K562 (cell line): ENCODE measurements at regions not wholly inside any gene's neighbourhood (a gene's known extent, or its start where the extent isn't known, plus 50 kb on each side); places are given as distances from the start of the nearest gene placed in this dataset.

Source experiments
- ATAC-seq: fragments of 200-7000 bp; cut with Tn5 transposase; 3 replicates; pipeline ENCODE4 v1.9.1; 2020; ENCODE audit warnings: moderate library complexity
- BruUV-seq: library from RNA; stranded (reverse); fragments of 400-500 nt; replicated peaks from 2 replicates; lab custom pipeline; 2021; lab: Mats Ljungman, UMichigan
- CTCF ChIA-PET: fragments of 300-600 bp; formaldehyde crosslinking; extraction: SDS; loops from one replicate; lab custom pipeline; 2021; ENCODE audit warnings: low intra/inter-chr PET ratio; lab: Yijun Ruan, JAX
- POLR2A ChIA-PET: fragments of 300-600, 350-650 bp; sonication (Branson Sonifier 250); formaldehyde crosslinking; extraction: SDS; loops from one replicate; lab custom pipeline; 2021; ENCODE audit warnings: antibody characterized with exemption, inconsistent platforms; lab: Yijun Ruan, JAX
- DNase-seq, 4 experiments: peaks; one replicate each; pipeline versions ENCODE4 v3.0.0 to v3.0.0-alpha.2; 2011 to 2018; ENCODE audit warnings: low spot score in 3 of 4, mixed read lengths in 3 of 4; ENCODE audit errors: extremely low read depth in 1 of 4
- FAIRE-seq: peaks from 2 replicates; lab custom pipeline; 2011; peaks lifted over from hg19 to GRCh38; lab: Jason Lieb, UNC
- H2AFZ ChIP-seq: 2 replicates; pipeline ENCODE4 v1.6.0; 2011; ENCODE audit warnings: low read depth, low read length, control low read depth, inconsistent platforms
- H3K27ac ChIP-seq: fragments of 200-600 bp; 3 replicates; pipeline ENCODE4 v1.8.0; 2011; ENCODE audit warnings: low read depth, mild to moderate bottlenecking, control low read depth, inconsistent platforms, low read length, moderate library complexity, mixed read lengths; ENCODE audit errors: extremely low read depth
- H3K27me3 ChIP-seq, 2 experiments: fragments of 300-600 bp in 1 of 2; 2 replicates in 1 of 2; 3 replicates in 1 of 2; pipeline versions ENCODE4 v1.6.0 to v1.8.0; 2011; ENCODE audit warnings: inconsistent platforms in 2 of 2, low read length in 2 of 2, mild to moderate bottlenecking in 1 of 2, mixed read lengths in 1 of 2, moderate library complexity in 1 of 2; ENCODE audit not compliant: control insufficient read depth in 2 of 2, insufficient read depth in 2 of 2
- H3K36me3 ChIP-seq: fragments of 300-600 bp; 3 replicates; pipeline ENCODE4 v1.8.0; 2011; ENCODE audit warnings: mild to moderate bottlenecking, low read length, inconsistent platforms; ENCODE audit not compliant: control insufficient read depth, insufficient read depth
- H3K4me1 ChIP-seq, 2 experiments: fragments of 200-600 bp in 1 of 2; replicated peaks in 1 of 2; 2 replicates in 1 of 2; 3 replicates in 1 of 2; pipeline versions ENCODE4 v1.5.1 to v1.8.0; 2011; ENCODE audit warnings: inconsistent platforms in 2 of 2, low read length in 2 of 2, mild to moderate bottlenecking in 1 of 2, mixed read lengths in 1 of 2, moderate library complexity in 1 of 2; ENCODE audit not compliant: control insufficient read depth in 2 of 2, insufficient read depth in 2 of 2
- H3K4me2 ChIP-seq: 2 replicates; pipeline ENCODE4 v1.6.1; 2011; ENCODE audit warnings: low read length, control low read depth, inconsistent platforms, mixed read lengths; ENCODE audit not compliant: insufficient read depth
- H3K4me3 ChIP-seq: fragments of 200-600 bp; sonication (generic), shearing (Covaris generic); 2 replicates; pipeline ENCODE4 v1.5.1; 2016; ENCODE audit warnings: control low read depth, inconsistent platforms
- H3K79me2 ChIP-seq: fragments of 200-600 bp; 3 replicates; pipeline ENCODE4 v1.8.0; 2011; ENCODE audit warnings: low read length, inconsistent platforms; ENCODE audit not compliant: control insufficient read depth, insufficient read depth
- H3K9ac ChIP-seq, 2 experiments: 2 replicates each; pipeline versions ENCODE4 v1.6.0 to v1.6.1; 2011; ENCODE audit warnings: low read depth in 2 of 2, low read length in 2 of 2, control low read depth in 1 of 2, inconsistent platforms in 1 of 2, mild to moderate bottlenecking in 1 of 2, mixed read lengths in 1 of 2; ENCODE audit not compliant: insufficient read depth in 1 of 2
- H3K9me1 ChIP-seq: one replicate; pipeline ENCODE4 v1.6.0; 2011; ENCODE audit warnings: inconsistent platforms, mild to moderate bottlenecking, low read length, moderate library complexity; ENCODE audit not compliant: control insufficient read depth, insufficient read depth
- H3K9me3 ChIP-seq: replicated peaks from 2 replicates; pipeline ENCODE4 v1.5.1; 2011; ENCODE audit warnings: low read depth, low read length, inconsistent platforms; ENCODE audit not compliant: control insufficient read depth, insufficient read depth
- H4K20me1 ChIP-seq: replicated peaks from 2 replicates; pipeline ENCODE4 v1.6.1; 2011; ENCODE audit warnings: low read length, inconsistent platforms, mixed read lengths; ENCODE audit not compliant: control insufficient read depth, insufficient read depth
- AFF1 ChIP-seq, 2 experiments: fragments of 450-650 bp; IDR thresholded peaks; 2 replicates each; pipeline ENCODE4 v1.6.1; 2018; ENCODE audit warnings: mild to moderate bottlenecking in 2 of 2, low read depth in 1 of 2; ENCODE audit not compliant: partially characterized antibody in 2 of 2
- EGR1 ChIP-seq: fragments of 450-650 bp; conservative IDR thresholded peaks from 2 replicates; pipeline ENCODE4 v1.6.1; 2017; ENCODE audit warnings: mild to moderate bottlenecking
- HDAC3 ChIP-seq: fragments of 450-650 bp; IDR thresholded peaks from 2 replicates; pipeline ENCODE4 v1.6.1; 2018; ENCODE audit warnings: borderline replicate concordance, mild to moderate bottlenecking, moderate library complexity; ENCODE audit not compliant: partially characterized antibody
- MCM7 ChIP-seq, 2 experiments: fragments of 450-650 bp; IDR thresholded peaks; 2 replicates each; pipeline ENCODE4 v1.6.1; 2016 to 2018
- ZNF41 ChIP-seq: fragments of 250-450 bp; sonication (Bioruptor Pico); conservative IDR thresholded peaks from 2 replicates; pipeline ENCODE4 v1.4.0; 2020; ENCODE audit warnings: mild to moderate bottlenecking
- WGBS: fragments of 100-300 bp; shearing (Covaris generic); methylation state at CpG from one replicate; pipeline ENCODE4 v1.1.6; 2016; ENCODE audit warnings: low coverage, mixed read lengths; ENCODE audit not compliant: insufficient coverage; ENCODE audit errors: missing lambda C conversion rate; 5-methylcytosine and 5-hydroxymethylcytosine counted together
- in situ Hi-C: fragments of 300-500 bp; cut with MboI; formaldehyde crosslinking; loops from 4 replicates; pipeline ENCODE4 v1.15.0; 2018; ENCODE audit warnings: inconsistent platforms, mixed read lengths
- intact Hi-C: fragments of 100-400 bp; cut with micrococcal nuclease; formaldehyde crosslinking; loops from 2 replicates; pipeline ENCODE4 v1.14.2; 2022
- TF ChIP-seq, protein P1 (sequence below): fragments of 450-650 bp; formaldehyde crosslinking; IDR thresholded peaks from 2 replicates; pipeline ENCODE4 v1.4.0; 2020; ENCODE audit warnings: mild to moderate bottlenecking
- TF ChIP-seq, protein P2 (sequence below): fragments of 250-450 bp; sonication (Bioruptor Pico); IDR thresholded peaks from 2 replicates; pipeline ENCODE4 v1.8.0; 2021; ENCODE audit warnings: borderline replicate concordance, mild to moderate bottlenecking, moderate library complexity; ENCODE audit not compliant: poor library complexity, severe bottlenecking

GRCh38 chr16:64621616-64622015 is 500.2 kb downstream of the CDH11 start:
- Histone ChIP-seq H3K9ac (no peak overlapping the region), H3K27me3 (no peaks in the 10 kb centered on the region), H3K4me3 (no peak overlapping the region), H3K27ac (no peak overlapping the region), H2AFZ (no peak overlapping the region), H3K9me3 (no peaks in the 10 kb centered on the region), H3K9me1 (no peaks in the 10 kb centered on the region), H4K20me1 (no peaks in the 10 kb centered on the region), H3K4me1 (no peaks in the 10 kb centered on the region), H3K79me2 (no peaks in the 10 kb centered on the region), H3K36me3 (no peaks in the 10 kb centered on the region), H3K4me2 (no peak overlapping the region)
- no TSS peak for BruUV-seq
- no peak for ATAC-seq
- WGBS: 0% methylated on average over 1 of the region's 1 CpG
- no peak for DNase-seq
- POLR2A ChIA-PET: no interaction called here
- FAIRE-seq: no peak
- TF ChIP-seq EGR1 (no peak), AFF1 (IDR thresholded peaks at IDR 0.05; ENCODE audit: low read depth in 1 of 2, partially characterized antibody in 2 of 2) (no peak), ZNF41 (CRISPR knock-in tag) (no peak), MCM7 (IDR thresholded peaks at IDR 0.05) (no peak), HDAC3 (no peak)
- TF ChIP-seq, protein P1, sequence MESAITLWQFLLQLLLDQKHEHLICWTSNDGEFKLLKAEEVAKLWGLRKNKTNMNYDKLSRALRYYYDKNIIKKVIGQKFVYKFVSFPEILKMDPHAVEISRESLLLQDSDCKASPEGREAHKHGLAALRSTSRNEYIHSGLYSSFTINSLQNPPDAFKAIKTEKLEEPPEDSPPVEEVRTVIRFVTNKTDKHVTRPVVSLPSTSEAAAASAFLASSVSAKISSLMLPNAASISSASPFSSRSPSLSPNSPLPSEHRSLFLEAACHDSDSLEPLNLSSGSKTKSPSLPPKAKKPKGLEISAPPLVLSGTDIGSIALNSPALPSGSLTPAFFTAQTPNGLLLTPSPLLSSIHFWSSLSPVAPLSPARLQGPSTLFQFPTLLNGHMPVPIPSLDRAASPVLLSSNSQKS: no peak
- TF ChIP-seq, protein P2, sequence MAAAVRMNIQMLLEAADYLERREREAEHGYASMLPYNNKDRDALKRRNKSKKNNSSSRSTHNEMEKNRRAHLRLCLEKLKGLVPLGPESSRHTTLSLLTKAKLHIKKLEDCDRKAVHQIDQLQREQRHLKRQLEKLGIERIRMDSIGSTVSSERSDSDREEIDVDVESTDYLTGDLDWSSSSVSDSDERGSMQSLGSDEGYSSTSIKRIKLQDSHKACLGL (CRISPR knock-in tag): no peak
- intact Hi-C loops (no loop called here), in situ Hi-C loops (no loop called here)
- CTCF ChIA-PET: no interaction called here
